ENCODE measurements at regions not wholly inside any gene's neighbourhood (a gene's known extent, or its start where the extent isn't known, plus 50 kb on each side); places are given as distances from the start of the nearest gene placed in this dataset.
"Not testable (repeated sequence)": the region's sequence is repeated elsewhere in the genome, so short reads cannot be mapped to it uniquely, and the experiment has no call there.

GRCh38 chr6:112683106-112683505 is 336.0 kb downstream of the RFPL4B start:
- Mint-ChIP-seq H3K27ac (no peak overlapping the region), H3K36me3 (no peaks in the 10 kb centered on the region), H3K4me3 (no peak overlapping the region), H3K4me1 (no peaks in the 10 kb centered on the region), H3K9me3 (peaks cover 0 to 1% (median 0%) of the 10 kb centered on the region in 3 donors), H3K27me3 (no peaks in the 10 kb centered on the region)
- Histone ChIP-seq H3K4me3 (ENCODE audit: control insufficient read depth in 1 of 2, extremely low read depth in 1 of 2, low read length in 1 of 2) (no peak overlapping the region), H3K27ac (ENCODE audit: low read length) (no peak overlapping the region), H3K4me1 (ENCODE audit: control insufficient read depth in 1 of 2, extremely low read depth in 1 of 2, insufficient read depth in 2 of 2, low read length in 2 of 2) (peaks cover 0 to 4% of the 10 kb centered on the region in 2 experiments), H3K9me3 (no peaks in the 10 kb centered on the region), H3K27me3 (replicated peaks in 1 of 2; ENCODE audit: control insufficient read depth in 2 of 2, extremely low read depth in 1 of 2, insufficient read depth in 2 of 2, low read length in 1 of 2) (no peaks in the 10 kb centered on the region), H3K36me3 (ENCODE audit: control insufficient read depth in 2 of 2, extremely low read depth in 1 of 2, insufficient read depth in 1 of 2, low read length in 1 of 2) (no peaks in the 10 kb centered on the region)
- DNase-seq (no peak), ATAC-seq (replicated peaks in 1 of 4) (no peak)
- ChIA-PET POLR2A (interaction anchor here in 1 of 2 donors (0.7 kb wide), 1 partner anchor 13 kb away, joined by 3 read pairs; no protein-coding TSS in a partner anchor), CTCF (no interaction called here)
- no CpG with 5 or more reads among the region's 2 CpGs for WGBS (ENCODE audit: insufficient coverage)

- no peak for ATAC-seq (replicated peaks in 1 of 4)
- no peak overlapping the region for H3K4me3 ChIP-seq (ENCODE audit: control insufficient read depth in 1 of 2, extremely low read depth in 1 of 2, low read length in 1 of 2)
- H3K27ac ChIP-seq (ENCODE audit: low read length): no peak overlapping the region
- Mint-ChIP-seq H3K27me3 (no peaks in the 10 kb centered on the region), H3K36me3 (no peaks in the 10 kb centered on the region), H3K4me1 (peaks cover 0 to 4% (median 1%) of the 10 kb centered on the region in 3 donors), H3K27ac (no peak overlapping the region), H3K9me3 (peaks cover 0 to 1% (median 0%) of the 10 kb centered on the region in 3 donors), H3K4me3 (no peak overlapping the region)
- no CpG with 5 or more reads among the region's 3 CpGs for WGBS (ENCODE audit: insufficient coverage)
- H3K36me3 ChIP-seq (ENCODE audit: control insufficient read depth in 2 of 2, extremely low read depth in 1 of 2, insufficient read depth in 1 of 2, low read length in 1 of 2): no peaks in the 10 kb centered on the region
- ChIA-PET CTCF (no interaction called here), POLR2A (interaction anchor here in 1 of 2 donors (0.6 kb wide), 1 partner anchor 41 kb away, joined by 3 read pairs; no protein-coding TSS in a partner anchor)
- no peaks in the 10 kb centered on the region for H3K9me3 ChIP-seq
- DNase-seq: no peak
- peaks cover 0 to 7% of the 10 kb centered on the region in 2 experiments for H3K4me1 ChIP-seq (ENCODE audit: control insufficient read depth in 1 of 2, extremely low read depth in 1 of 2, insufficient read depth in 2 of 2, low read length in 2 of 2)
- H3K27me3 ChIP-seq (replicated peaks in 1 of 2; ENCODE audit: control insufficient read depth in 2 of 2, extremely low read depth in 1 of 2, insufficient read depth in 2 of 2, low read length in 1 of 2): no peaks in the 10 kb centered on the region
These were observed 336.8 kb downstream of the RFPL4B start for GRCh38 chr6:112683926-112684325.

- H3K36me3 ChIP-seq (ENCODE audit: control insufficient read depth in 2 of 2, extremely low read depth in 1 of 2, insufficient read depth in 1 of 2, low read length in 1 of 2); H3K9me3 ChIP-seq; H3K36me3 Mint-ChIP-seq; H3K27me3 ChIP-seq (replicated peaks in 1 of 2; ENCODE audit: control insufficient read depth in 2 of 2, extremely low read depth in 1 of 2, insufficient read depth in 2 of 2, low read length in 1 of 2); ATAC-seq (replicated peaks in 1 of 4); H3K27ac Mint-ChIP-seq; H3K27me3 Mint-ChIP-seq; H3K27ac ChIP-seq (ENCODE audit: low read length); H3K4me1 Mint-ChIP-seq; H3K4me1 ChIP-seq (ENCODE audit: control insufficient read depth in 1 of 2, extremely low read depth in 1 of 2, insufficient read depth in 2 of 2, low read length in 2 of 2); H3K4me3 Mint-ChIP-seq; POLR2A ChIA-PET; CTCF ChIA-PET; H3K9me3 Mint-ChIP-seq; DNase-seq; H3K4me3 ChIP-seq (ENCODE audit: control insufficient read depth in 1 of 2, extremely low read depth in 1 of 2, low read length in 1 of 2): not testable (repeated sequence)
- WGBS (ENCODE audit: insufficient coverage): 100% methylated on average over 4 of the region's 15 CpGs
These were observed 338.5 kb downstream of the RFPL4B start for GRCh38 chr6:112685521-112686220.

GRCh38 chr6:112688487-112689165 is 341.5 kb downstream of the RFPL4B start:
- CTCF ChIA-PET; H3K36me3 Mint-ChIP-seq; H3K4me3 Mint-ChIP-seq; H3K9me3 Mint-ChIP-seq; H3K36me3 ChIP-seq (ENCODE audit: control insufficient read depth in 2 of 2, extremely low read depth in 1 of 2, insufficient read depth in 1 of 2, low read length in 1 of 2); H3K27ac ChIP-seq (ENCODE audit: low read length); H3K27ac Mint-ChIP-seq; ATAC-seq (replicated peaks in 1 of 4); H3K4me1 ChIP-seq (ENCODE audit: control insufficient read depth in 1 of 2, extremely low read depth in 1 of 2, insufficient read depth in 2 of 2, low read length in 2 of 2); DNase-seq; POLR2A ChIA-PET; H3K9me3 ChIP-seq; H3K4me1 Mint-ChIP-seq; H3K27me3 Mint-ChIP-seq; H3K27me3 ChIP-seq (replicated peaks in 1 of 2; ENCODE audit: control insufficient read depth in 2 of 2, extremely low read depth in 1 of 2, insufficient read depth in 2 of 2, low read length in 1 of 2): not testable (repeated sequence)
- WGBS (ENCODE audit: insufficient coverage): 26% methylated on average over 15 of the region's 24 CpGs
- H3K4me3 ChIP-seq (ENCODE audit: control insufficient read depth in 1 of 2, extremely low read depth in 1 of 2, low read length in 1 of 2): peak overlapping the region in 1 of 2 donors; percentile 47

GRCh38 chr6:112689183-112689858 is 342.2 kb downstream of the RFPL4B start:
- H3K9me3 ChIP-seq; H3K4me3 Mint-ChIP-seq; H3K27me3 Mint-ChIP-seq; DNase-seq; H3K4me3 ChIP-seq (ENCODE audit: control insufficient read depth in 1 of 2, extremely low read depth in 1 of 2, low read length in 1 of 2); H3K27me3 ChIP-seq (replicated peaks in 1 of 2; ENCODE audit: control insufficient read depth in 2 of 2, extremely low read depth in 1 of 2, insufficient read depth in 2 of 2, low read length in 1 of 2); H3K36me3 ChIP-seq (ENCODE audit: control insufficient read depth in 2 of 2, extremely low read depth in 1 of 2, insufficient read depth in 1 of 2, low read length in 1 of 2); ATAC-seq (replicated peaks in 1 of 4); H3K36me3 Mint-ChIP-seq; H3K9me3 Mint-ChIP-seq; POLR2A ChIA-PET; H3K27ac ChIP-seq (ENCODE audit: low read length); H3K4me1 Mint-ChIP-seq; CTCF ChIA-PET; H3K27ac Mint-ChIP-seq; H3K4me1 ChIP-seq (ENCODE audit: control insufficient read depth in 1 of 2, extremely low read depth in 1 of 2, insufficient read depth in 2 of 2, low read length in 2 of 2): not testable (repeated sequence)
- 95% methylated on average over 25 of the region's 56 CpGs for WGBS (ENCODE audit: insufficient coverage)

GRCh38 chr6:112690497-112691202 is 343.5 kb downstream of the RFPL4B start:
- no peak for DNase-seq
- Histone ChIP-seq H3K9me3 (no peaks in the 10 kb centered on the region), H3K27me3 (replicated peaks in 1 of 2; ENCODE audit: control insufficient read depth in 2 of 2, extremely low read depth in 1 of 2, insufficient read depth in 2 of 2, low read length in 1 of 2) (no peaks in the 10 kb centered on the region), H3K27ac (ENCODE audit: low read length) (no peak overlapping the region), H3K4me3 (ENCODE audit: control insufficient read depth in 1 of 2, extremely low read depth in 1 of 2, low read length in 1 of 2) (no peak overlapping the region), H3K36me3 (ENCODE audit: control insufficient read depth in 2 of 2, extremely low read depth in 1 of 2, insufficient read depth in 1 of 2, low read length in 1 of 2) (no peaks in the 10 kb centered on the region), H3K4me1 (ENCODE audit: control insufficient read depth in 1 of 2, extremely low read depth in 1 of 2, insufficient read depth in 2 of 2, low read length in 2 of 2) (peaks cover 0 to 7% of the 10 kb centered on the region in 2 experiments)
- Mint-ChIP-seq H3K27me3 (no peaks in the 10 kb centered on the region), H3K4me3 (no peak overlapping the region), H3K27ac (no peak overlapping the region), H3K36me3 (no peaks in the 10 kb centered on the region), H3K9me3 (no peaks in the 10 kb centered on the region), H3K4me1 (peaks cover 0 to 4% (median 1%) of the 10 kb centered on the region in 3 donors)
- CTCF ChIA-PET: no interaction called here
- no peak for ATAC-seq (replicated peaks in 1 of 4)
- POLR2A ChIA-PET: no interaction called here
- 82% methylated on average over 4 of the region's 6 CpGs for WGBS (ENCODE audit: insufficient coverage)
